H1 (cell line): ENCODE measurements at regions not wholly inside any gene's neighbourhood (a gene's known extent, or its start where the extent isn't known, plus 50 kb on each side); places are given as distances from the start of the nearest gene placed in this dataset.

Source experiments
- CTCF ChIA-PET: fragments of 300-600 bp; sonication (Branson Sonifier 250); formaldehyde crosslinking; loops from one replicate; lab custom pipeline; 2021; ENCODE audit not compliant: partially characterized antibody; lab: Charles Lee
- POLR2A ChIA-PET: fragments of 300-600 bp; sonication (Branson Sonifier 250); formaldehyde crosslinking; loops from one replicate; lab custom pipeline; 2021; ENCODE audit warnings: inconsistent platforms; ENCODE audit not compliant: partially characterized antibody; lab: Charles Lee
- DNase-seq, 2 experiments: peaks; one replicate each; pipeline versions ENCODE4 v3.0.0 to v3.0.0-alpha.2; 2010 to 2022; ENCODE audit warnings: low spot score in 2 of 2, low read depth in 1 of 2, mixed read lengths in 1 of 2
- FAIRE-seq: peaks from 2 replicates; lab custom pipeline; 2011; peaks lifted over from hg19 to GRCh38; lab: Jason Lieb, UNC
- H2AFZ ChIP-seq: 2 replicates; pipeline ENCODE4 v1.8.1; 2012; ENCODE audit warnings: low read length, inconsistent platforms
- H2AK5ac ChIP-seq: 2 replicates; pipeline ENCODE4 v1.6.1; 2013; ENCODE audit warnings: low read depth, low read length
- H2BK120ac ChIP-seq: replicated peaks from 2 replicates; pipeline ENCODE3; 2013; ENCODE audit warnings: low read depth, low read length, inconsistent platforms
- H2BK12ac ChIP-seq: 2 replicates; pipeline ENCODE4 v1.6.1; 2013; ENCODE audit warnings: low read depth, low read length
- H2BK15ac ChIP-seq: 2 replicates; pipeline ENCODE4 v1.6.1; 2013; ENCODE audit warnings: low read length
- H2BK20ac ChIP-seq: 2 replicates; pipeline ENCODE4 v1.6.1; 2013; ENCODE audit warnings: low read length
- H2BK5ac ChIP-seq: 2 replicates; pipeline ENCODE4 v1.6.1; 2013; ENCODE audit warnings: low read depth, low read length
- H3K14ac ChIP-seq: 2 replicates; pipeline ENCODE4 v1.6.1; 2013; ENCODE audit warnings: inconsistent platforms; ENCODE audit not compliant: insufficient read length
- H3K18ac ChIP-seq: 2 replicates; pipeline ENCODE4 v1.6.1; 2013; ENCODE audit warnings: low read length; ENCODE audit errors: extremely low read depth
- H3K23ac ChIP-seq: 2 replicates; pipeline ENCODE4 v1.6.1; 2013; ENCODE audit warnings: inconsistent platforms; ENCODE audit not compliant: insufficient read length
- H3K23me2 ChIP-seq: 2 replicates; pipeline ENCODE4 v1.6.1; 2013; ENCODE audit warnings: low read depth, low read length
- H3K27ac ChIP-seq: 2 replicates; pipeline ENCODE4 v1.6.1; 2011; ENCODE audit warnings: low read depth, low read length, inconsistent platforms
- H3K27me3 ChIP-seq, 4 experiments: replicated peaks in 1 of 4; 1 replicate in 1 of 4; 2 replicates in 3 of 4; pipeline versions ENCODE4 v1.6.1 to v1.8.1; 2011 to 2013; ENCODE audit warnings: low read length in 3 of 4, mild to moderate bottlenecking in 3 of 4, inconsistent platforms in 2 of 4, mixed read lengths in 2 of 4, moderate library complexity in 1 of 4; ENCODE audit not compliant: control insufficient read depth in 3 of 4, insufficient read depth in 3 of 4; ENCODE audit errors: extremely low read depth in 1 of 4
- H3K36me3 ChIP-seq, 4 experiments: 2 replicates each; pipeline versions ENCODE4 v1.6.1 to v1.8.1; 2011 to 2013; ENCODE audit warnings: mild to moderate bottlenecking in 4 of 4, low read length in 3 of 4, moderate library complexity in 2 of 4, control low read depth in 1 of 4, inconsistent platforms in 1 of 4; ENCODE audit not compliant: insufficient read depth in 4 of 4, control insufficient read depth in 2 of 4
- H3K4ac ChIP-seq: replicated peaks from 2 replicates; pipeline ENCODE3; 2013; ENCODE audit warnings: low read length, low read depth, mixed read lengths, inconsistent platforms; ENCODE audit not compliant: insufficient read length
- H3K4me1 ChIP-seq, 4 experiments: replicated peaks in 1 of 4; 1 replicate in 1 of 4; 2 replicates in 3 of 4; pipeline versions ENCODE4 v1.6.1 to v1.8.1; 2011 to 2013; ENCODE audit warnings: low read length in 3 of 4, inconsistent platforms in 2 of 4, mixed read lengths in 1 of 4; ENCODE audit not compliant: insufficient read depth in 4 of 4, control insufficient read depth in 3 of 4
- H3K4me2 ChIP-seq, 2 experiments: 2 replicates each; pipeline versions ENCODE4 v1.6.1 to v1.8.1; 2011 to 2013; ENCODE audit warnings: low read depth in 2 of 2, low read length in 2 of 2, control low read depth in 1 of 2, inconsistent platforms in 1 of 2, mild to moderate bottlenecking in 1 of 2; ENCODE audit not compliant: insufficient read depth in 1 of 2
- H3K4me3 ChIP-seq, 4 experiments: fragments of 200-600, 300-600 bp in 1 of 4; sonication (generic), shearing (Covaris generic), sonication (Bioruptor Twin) in 1 of 4; 2 replicates each; pipeline versions ENCODE4 v1.5.1 to v1.8.1; 2011 to 2016; ENCODE audit warnings: low read length in 4 of 4, low read depth in 3 of 4, control low read depth in 2 of 4, inconsistent platforms in 2 of 4, mild to moderate bottlenecking in 2 of 4, mixed read lengths in 1 of 4, moderate library complexity in 1 of 4; ENCODE audit not compliant: insufficient read depth in 2 of 4; ENCODE audit errors: extremely low read depth in 1 of 4
- H3K56ac ChIP-seq: replicated peaks from 2 replicates; pipeline ENCODE3; 2013; ENCODE audit warnings: low read depth, mild to moderate bottlenecking, mixed read lengths, low read length, inconsistent platforms; ENCODE audit not compliant: insufficient read length
- H3K79me1 ChIP-seq: 2 replicates; pipeline ENCODE4 v1.6.1; 2013; ENCODE audit warnings: low read depth, low read length, control low read depth
- H3K79me2 ChIP-seq, 2 experiments: 2 replicates each; pipeline versions ENCODE4 v1.6.1 to v1.8.1; 2012 to 2013; ENCODE audit warnings: low read length in 2 of 2, mild to moderate bottlenecking in 2 of 2, inconsistent platforms in 1 of 2; ENCODE audit not compliant: insufficient read depth in 2 of 2, control insufficient read depth in 1 of 2
- H3K9ac ChIP-seq, 4 experiments: replicated peaks in 1 of 4; 1 replicate in 1 of 4; 2 replicates in 3 of 4; pipeline versions ENCODE4 v1.6.1 to v1.8.1; 2011 to 2013; ENCODE audit warnings: low read depth in 3 of 4, low read length in 3 of 4, control low read depth in 2 of 4, mild to moderate bottlenecking in 2 of 4, moderate library complexity in 2 of 4, inconsistent platforms in 1 of 4; ENCODE audit errors: extremely low read depth in 1 of 4
- H3K9me3 ChIP-seq, 2 experiments: 2 replicates each; pipeline versions ENCODE4 v1.6.1 to v1.8.1; 2012 to 2013; ENCODE audit warnings: mild to moderate bottlenecking in 2 of 2, moderate library complexity in 2 of 2, control low read depth in 1 of 2, inconsistent platforms in 1 of 2, low read depth in 1 of 2, low read length in 1 of 2, mixed read lengths in 1 of 2; ENCODE audit not compliant: insufficient read depth in 2 of 2
- H4K20me1 ChIP-seq, 2 experiments: replicated peaks in 1 of 2; 2 replicates each; pipeline versions ENCODE3 to v1.8.1; 2011 to 2013; ENCODE audit warnings: inconsistent platforms in 2 of 2, low read length in 2 of 2, mild to moderate bottlenecking in 1 of 2; ENCODE audit not compliant: insufficient read depth in 2 of 2, control insufficient read depth in 1 of 2
- H4K5ac ChIP-seq: 2 replicates; pipeline ENCODE4 v1.6.1; 2013; ENCODE audit warnings: low read length, low read depth, mixed read lengths, inconsistent platforms; ENCODE audit not compliant: insufficient read length
- H4K8ac ChIP-seq: 2 replicates; pipeline ENCODE4 v1.8.0; 2013; ENCODE audit warnings: mild to moderate bottlenecking, moderate library complexity, low read length, inconsistent platforms; ENCODE audit not compliant: insufficient read depth; ENCODE audit errors: extremely low read depth
- H4K91ac ChIP-seq: replicated peaks from 2 replicates; pipeline ENCODE3; 2013; ENCODE audit warnings: low read length, mixed read lengths, inconsistent platforms; ENCODE audit not compliant: insufficient read length
- BRCA1 ChIP-seq: IDR thresholded peaks from 2 replicates; pipeline ENCODE4 v1.6.1; 2012; ENCODE audit warnings: low read depth, low read length, improper control_type of control experiment
- POLR2A ChIP-seq, 2 experiments: IDR thresholded peaks; 1 replicate in 1 of 2; 2 replicates in 1 of 2; pipeline ENCODE4 v1.6.1; 2011; ENCODE audit warnings: low read depth in 2 of 2, low read length in 2 of 2, mild to moderate bottlenecking in 2 of 2; ENCODE audit errors: control extremely low read depth in 1 of 2
- RAD21 ChIP-seq, 2 experiments: IDR thresholded peaks in 1 of 2; conservative IDR thresholded peaks in 1 of 2; 2 replicates each; pipeline ENCODE4 v1.6.1; 2011; ENCODE audit warnings: low read depth in 2 of 2, low read length in 2 of 2, improper control_type of control experiment in 1 of 2, inconsistent platforms in 1 of 2, mild to moderate bottlenecking in 1 of 2, moderate library complexity in 1 of 2
- RBBP5 ChIP-seq: IDR thresholded peaks from 2 replicates; pipeline ENCODE4 v1.7.1; 2012; ENCODE audit warnings: low read depth, mild to moderate bottlenecking, inconsistent platforms, low read length, moderate library complexity, borderline replicate concordance
- SP2 ChIP-seq: IDR thresholded peaks from 2 replicates; pipeline ENCODE4 v1.6.1; 2012; ENCODE audit warnings: mild to moderate bottlenecking, low read length, inconsistent platforms
- WGBS, 2 experiments: shearing (Covaris generic) in 1 of 2; methylation state at CpG; one replicate each; pipeline versions ENCODE4 v1.1.6 to v1.1.7; 2013 to 2015; ENCODE audit warnings: low lambda C conversion rate in 2 of 2, mixed read lengths in 2 of 2, inconsistent platforms in 1 of 2, low coverage in 1 of 2, missing lambda C conversion rate in 1 of 2; ENCODE audit not compliant: insufficient replicate concordance in 2 of 2, insufficient coverage in 1 of 2, insufficient read length in 1 of 2; ENCODE audit errors: extremely low coverage in 1 of 2, missing lambda C conversion rate in 1 of 2; 5-methylcytosine and 5-hydroxymethylcytosine counted together
- TF ChIP-seq, protein P1 (sequence below): IDR thresholded peaks from 2 replicates; pipeline ENCODE4 v1.6.1; 2011; ENCODE audit warnings: low read length, improper control_type of control experiment

DNA sequence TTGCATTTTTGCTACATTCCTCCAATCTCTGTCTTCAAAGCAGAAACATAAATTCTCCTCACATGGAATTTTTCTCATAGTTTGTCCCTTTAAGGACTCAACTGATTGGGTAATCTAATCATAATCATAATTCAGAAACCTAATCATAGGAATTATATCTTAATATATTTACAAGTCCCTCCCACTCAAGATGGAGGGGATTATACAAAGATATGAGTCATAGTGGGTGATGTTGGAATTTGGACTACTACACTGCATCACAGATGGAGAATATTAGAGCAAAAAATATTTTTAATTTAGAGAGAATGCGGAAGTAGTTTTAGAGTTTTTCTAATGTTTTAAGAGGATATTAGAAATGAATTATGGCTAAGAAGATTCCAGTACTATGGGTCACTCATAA, 1034.0 kb downstream of the DTWD2 start:
- H3K9me3 ChIP-seq, result no peaks in the 10 kb centered on the region
- FAIRE-seq, result no peak

More for the DNA sequence above, 1034.0 kb downstream of the DTWD2 start:
- Histone ChIP-seq H2BK120ac (no peak overlapping the region), H2AFZ (no peak overlapping the region), H4K5ac (no peak overlapping the region), H3K4me2 (no peak overlapping the region), H4K20me1 (no peaks in the 10 kb centered on the region), H3K79me2 (no peaks in the 10 kb centered on the region), H3K4ac (no peak overlapping the region), H3K27me3 (no peaks in the 10 kb centered on the region), H4K91ac (no peak overlapping the region), H3K4me3 (no peak overlapping the region), H2BK5ac (no peak overlapping the region), H3K14ac (no peak overlapping the region), H2BK15ac (no peak overlapping the region), H2AK5ac (no peak overlapping the region), H3K18ac (no peak overlapping the region), H2BK12ac (no peak overlapping the region), H3K36me3 (no peaks in the 10 kb centered on the region), H2BK20ac (no peak overlapping the region), H3K79me1 (no peaks in the 10 kb centered on the region), H4K8ac (no peak overlapping the region), H3K56ac (no peak overlapping the region), H3K23ac (no peak overlapping the region), H3K4me1 (no peaks in the 10 kb centered on the region), H3K9ac (no peak overlapping the region), H3K23me2 (no peaks in the 10 kb centered on the region), H3K27ac (no peak overlapping the region)
- ChIA-PET CTCF (no interaction called here), POLR2A (no interaction called here)
- DNase-seq, result no peak
- WGBS, 2 experiments, result 89 to 100% methylated on average over 1 of the region's 1 CpG
- TF ChIP-seq SP2 (no peak), RBBP5 (no peak), POLR2A (IDR thresholded peaks at IDR 0.05; ENCODE audit: control extremely low read depth in 1 of 2, low read depth in 2 of 2, low read length in 2 of 2) (no peak), RAD21 (IDR thresholded peaks at IDR 0.05 in 1 of 2, conservative IDR thresholded peaks at IDR 0.05 in 1 of 2; ENCODE audit: low read depth in 2 of 2, low read length in 2 of 2) (no peak), BRCA1 (no peak)
- TF ChIP-seq, protein P1, sequence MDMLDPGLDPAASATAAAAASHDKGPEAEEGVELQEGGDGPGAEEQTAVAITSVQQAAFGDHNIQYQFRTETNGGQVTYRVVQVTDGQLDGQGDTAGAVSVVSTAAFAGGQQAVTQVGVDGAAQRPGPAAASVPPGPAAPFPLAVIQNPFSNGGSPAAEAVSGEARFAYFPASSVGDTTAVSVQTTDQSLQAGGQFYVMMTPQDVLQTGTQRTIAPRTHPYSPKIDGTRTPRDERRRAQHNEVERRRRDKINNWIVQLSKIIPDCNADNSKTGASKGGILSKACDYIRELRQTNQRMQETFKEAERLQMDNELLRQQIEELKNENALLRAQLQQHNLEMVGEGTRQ, result no peak
- TF ChIP-seq, all 59 proteins: peak for 0
